Stomach smooth muscle (tissue), 2 donors: ENCODE measurements at regions not wholly inside any gene's neighbourhood (a gene's known extent, or its start where the extent isn't known, plus 50 kb on each side); places are given as distances from the start of the nearest gene placed in this dataset.

Source experiments
- H3K27ac ChIP-seq: one replicate; pipeline ENCODE4 v1.7.0; 2013; ENCODE audit warnings: mild to moderate bottlenecking, low read length, inconsistent platforms
- H3K27me3 ChIP-seq, 2 donors: one replicate each; pipeline ENCODE4 v1.7.0; 2013; ENCODE audit warnings: low read length in 2 of 2; ENCODE audit not compliant: insufficient read depth in 2 of 2, control insufficient read depth in 1 of 2
- H3K36me3 ChIP-seq, 2 donors: one replicate each; pipeline ENCODE4 v1.7.0; 2013; ENCODE audit warnings: low read length in 2 of 2; ENCODE audit not compliant: control insufficient read depth in 2 of 2, insufficient read depth in 2 of 2
- H3K4me1 ChIP-seq: one replicate; pipeline ENCODE4 v1.7.0; 2013; ENCODE audit warnings: low read length; ENCODE audit not compliant: control insufficient read depth, insufficient read depth
- H3K4me3 ChIP-seq, 2 donors: one replicate each; pipeline ENCODE4 v1.7.0; 2013; ENCODE audit warnings: low read length in 2 of 2
- H3K9ac ChIP-seq, 2 donors: one replicate each; pipeline ENCODE4 v1.7.0; 2013; ENCODE audit warnings: low read length in 2 of 2, mild to moderate bottlenecking in 1 of 2
- H3K9me3 ChIP-seq, 2 donors: one replicate each; pipeline ENCODE4 v1.7.0; 2013; ENCODE audit warnings: low read length in 2 of 2; ENCODE audit not compliant: control insufficient read depth in 2 of 2
- donor health status: healthy.
- donor health status: Pancreatic carcinoma.

- Histone ChIP-seq H3K27ac (no peak overlapping the region), H3K9ac (no peak overlapping the region), H3K4me3 (no peak overlapping the region), H3K9me3 (no peaks in the 10 kb centered on the region), H3K27me3 (no peaks in the 10 kb centered on the region), H3K4me1 (peaks cover 10% of the 10 kb centered on the region), H3K36me3 (no peaks in the 10 kb centered on the region)
Measured at GRCh38 chr12:58166643-58167042, 225.3 kb downstream of the ATP23 start.

GRCh38 chr12:58167622-58168021, 226.3 kb downstream of the ATP23 start:
- Histone ChIP-seq H3K4me3 (no peak overlapping the region), H3K4me1 (peaks cover 10% of the 10 kb centered on the region), H3K9me3 (no peaks in the 10 kb centered on the region), H3K36me3 (no peaks in the 10 kb centered on the region), H3K27me3 (no peaks in the 10 kb centered on the region), H3K9ac (no peak overlapping the region), H3K27ac (no peak overlapping the region)

GRCh38 chr12:58169826-58170225, 228.5 kb downstream of the ATP23 start:
- no peaks in the 10 kb centered on the region for H3K36me3 ChIP-seq

GRCh38 chr12:58171914-58172313, 230.5 kb downstream of the ATP23 start:
- Histone ChIP-seq H3K9ac (no peak overlapping the region), H3K36me3 (no peaks in the 10 kb centered on the region), H3K27ac (peak overlapping the region; percentile 47), H3K27me3 (no peaks in the 10 kb centered on the region), H3K4me3 (no peak overlapping the region), H3K4me1 (peaks cover 4% of the 10 kb centered on the region), H3K9me3 (no peaks in the 10 kb centered on the region)

More at GRCh38 chr12:58169826-58170225, 228.5 kb downstream of the ATP23 start:
- H3K4me3 ChIP-seq = no peak overlapping the region
- no peak overlapping the region for H3K27ac ChIP-seq
- peaks cover 10% of the 10 kb centered on the region for H3K4me1 ChIP-seq
- H3K27me3 ChIP-seq = no peaks in the 10 kb centered on the region
- no peaks in the 10 kb centered on the region for H3K9me3 ChIP-seq
- no peak overlapping the region for H3K9ac ChIP-seq

- H3K9me3 ChIP-seq = no peaks in the 10 kb centered on the region
- H3K9ac ChIP-seq = no peak overlapping the region
- no peaks in the 10 kb centered on the region for H3K27me3 ChIP-seq
- peak overlapping the region; percentile 47 for H3K27ac ChIP-seq
- peaks cover 4% of the 10 kb centered on the region for H3K4me1 ChIP-seq
- no peaks in the 10 kb centered on the region for H3K36me3 ChIP-seq
- H3K4me3 ChIP-seq = no peak overlapping the region
Measured at GRCh38 chr12:58172433-58173073, 231.2 kb downstream of the ATP23 start.

GRCh38 chr12:58174316-58174715, 232.9 kb downstream of the ATP23 start:
- Histone ChIP-seq H3K4me1 (peaks cover 4% of the 10 kb centered on the region), H3K27me3 (no peaks in the 10 kb centered on the region), H3K9ac (no peak overlapping the region), H3K27ac (no peak overlapping the region), H3K36me3 (no peaks in the 10 kb centered on the region), H3K9me3 (no peaks in the 10 kb centered on the region), H3K4me3 (no peak overlapping the region)

- no peak overlapping the region for H3K4me3 ChIP-seq
- no peak overlapping the region for H3K9ac ChIP-seq
- no peak overlapping the region for H3K27ac ChIP-seq
- no peaks in the 10 kb centered on the region for H3K27me3 ChIP-seq
- H3K36me3 ChIP-seq = no peaks in the 10 kb centered on the region
- peaks cover under 1% of the 10 kb centered on the region for H3K4me1 ChIP-seq
- no peaks in the 10 kb centered on the region for H3K9me3 ChIP-seq
Measured at GRCh38 chr12:58176296-58176869, 235.0 kb downstream of the ATP23 start.

GRCh38 chr12:58177366-58177765, 236.0 kb downstream of the ATP23 start:
- no peaks in the 10 kb centered on the region for H3K4me1 ChIP-seq
- H3K9me3 ChIP-seq = no peaks in the 10 kb centered on the region

GRCh38 chr12:58184212-58184611, 242.8 kb downstream of the ATP23 start:
- Histone ChIP-seq H3K36me3 (no peaks in the 10 kb centered on the region), H3K27ac (no peak overlapping the region), H3K27me3 (no peaks in the 10 kb centered on the region), H3K4me3 (no peak overlapping the region), H3K4me1 (no peaks in the 10 kb centered on the region), H3K9me3 (peaks cover 3 to 5% of the 10 kb centered on the region in 2 donors), H3K9ac (no peak overlapping the region)

More at GRCh38 chr12:58177366-58177765, 236.0 kb downstream of the ATP23 start:
- Histone ChIP-seq H3K27me3 (no peaks in the 10 kb centered on the region), H3K27ac (no peak overlapping the region), H3K36me3 (no peaks in the 10 kb centered on the region), H3K9ac (no peak overlapping the region), H3K4me3 (no peak overlapping the region)

GRCh38 chr12:58186401-58186800, 245.0 kb downstream of the ATP23 start:
- peaks cover 3 to 5% of the 10 kb centered on the region in 2 donors for H3K9me3 ChIP-seq
- H3K4me3 ChIP-seq = no peak overlapping the region
- H3K9ac ChIP-seq = no peak overlapping the region
- no peaks in the 10 kb centered on the region for H3K36me3 ChIP-seq
- no peaks in the 10 kb centered on the region for H3K27me3 ChIP-seq
- H3K27ac ChIP-seq = no peak overlapping the region
- no peaks in the 10 kb centered on the region for H3K4me1 ChIP-seq

- no peaks in the 10 kb centered on the region for H3K36me3 ChIP-seq
- H3K9ac ChIP-seq = no peak overlapping the region
- H3K27ac ChIP-seq = no peak overlapping the region
- H3K27me3 ChIP-seq = no peaks in the 10 kb centered on the region
- peaks cover 3 to 5% of the 10 kb centered on the region in 2 donors for H3K9me3 ChIP-seq
- H3K4me3 ChIP-seq = no peak overlapping the region
- no peaks in the 10 kb centered on the region for H3K4me1 ChIP-seq
Measured at GRCh38 chr12:58186914-58187313, 245.5 kb downstream of the ATP23 start.
